ENCODE measurements at regions not wholly inside any gene's neighbourhood (a gene's known extent, or its start where the extent isn't known, plus 50 kb on each side); places are given as distances from the start of the nearest gene placed in this dataset.
A peak's percentile ranks its signal among the peaks of the same experiment; 100 is the strongest.

DNA sequence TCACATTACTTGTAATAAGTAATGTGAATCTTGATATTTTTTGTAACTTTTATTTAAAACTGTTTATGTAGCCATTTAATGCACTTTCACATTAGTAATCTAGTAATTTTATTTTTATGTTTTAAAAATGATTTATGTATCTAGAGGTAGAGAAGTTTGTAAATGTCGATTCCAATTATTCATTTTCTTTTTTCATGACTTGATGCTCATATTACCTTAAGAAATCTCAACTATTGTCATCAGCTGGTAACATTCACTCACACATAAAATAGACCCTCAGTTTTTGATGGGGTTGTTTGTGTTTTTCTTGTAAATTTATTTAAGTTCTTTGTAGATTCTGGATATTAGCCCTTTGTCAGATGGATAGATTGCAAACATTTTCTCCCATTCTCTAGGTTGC lies 351.7 kb upstream of the CDH7 start:
- DNase-seq = no peak

DNA sequence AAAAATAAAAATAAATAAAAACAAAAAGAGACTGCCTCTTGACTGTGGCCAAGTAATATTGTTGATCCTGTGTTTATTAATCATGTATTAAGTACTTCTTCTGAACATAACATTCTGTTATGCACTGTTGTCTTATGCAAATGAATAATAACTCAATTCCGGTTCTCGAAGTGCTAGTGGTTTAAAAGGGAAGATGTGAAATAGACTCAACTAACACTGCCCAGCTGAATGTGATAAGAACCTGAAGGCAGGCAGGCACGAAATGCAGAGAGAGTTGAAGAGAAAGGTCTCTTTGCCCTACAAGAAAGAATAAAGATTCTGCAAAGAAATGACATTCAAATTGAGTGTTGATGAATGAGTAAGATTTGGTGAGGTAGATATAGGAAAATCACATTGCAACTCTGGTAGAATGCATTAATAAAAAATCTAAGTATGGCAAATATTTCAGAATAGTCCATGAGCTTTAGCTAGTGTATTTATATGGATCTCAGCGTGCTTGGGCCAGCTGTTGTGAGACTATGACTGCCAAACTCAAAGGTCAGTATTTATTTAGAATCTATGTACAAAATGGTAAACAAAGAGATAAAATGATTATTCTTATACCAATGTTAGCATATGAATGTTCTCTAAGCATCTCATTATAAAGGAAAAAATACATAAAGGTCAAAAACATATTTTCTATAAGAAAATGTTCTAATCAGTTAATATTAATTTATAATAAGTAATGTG lies 352.3 kb upstream of the CDH7 start:
- DNase-seq = no peak

DNA sequence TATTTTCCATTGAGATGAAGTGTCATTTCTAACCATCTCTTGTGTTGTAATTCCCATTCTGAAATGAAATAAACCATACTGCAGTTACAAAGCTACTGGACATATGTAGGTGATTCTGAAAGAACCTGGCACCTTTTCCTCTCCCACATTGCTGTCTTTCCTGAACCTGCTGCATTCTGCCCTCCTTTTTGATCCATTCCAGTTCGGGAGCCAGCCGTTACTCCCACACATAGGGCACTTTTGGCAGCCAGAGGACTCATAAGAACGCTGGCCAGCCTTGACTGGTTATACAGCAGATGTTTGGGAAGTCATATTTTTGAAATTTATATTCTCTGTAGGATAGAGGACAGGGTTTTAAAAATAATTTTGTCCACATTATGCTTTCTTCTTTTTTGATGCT lies 369.8 kb upstream of the CDH7 start:
- DNase-seq = no peak

DNA sequence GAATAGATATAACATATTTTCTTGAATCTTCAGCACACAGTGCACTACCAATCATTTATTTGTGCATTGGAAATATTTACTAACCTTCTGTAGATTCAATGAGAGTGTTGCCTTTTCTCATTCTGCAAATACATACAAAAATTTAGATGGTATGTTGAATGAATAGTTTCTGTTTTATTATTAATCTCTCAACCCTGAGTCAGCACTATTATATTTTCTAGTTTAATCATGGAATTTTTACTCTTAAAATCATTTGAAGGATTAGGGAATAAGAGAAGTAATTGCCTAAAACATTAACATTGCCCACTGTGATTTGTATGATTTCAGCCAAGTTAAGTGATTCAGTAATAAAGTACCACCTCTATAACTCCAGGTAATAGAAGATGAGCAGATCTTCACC lies 370.2 kb upstream of the CDH7 start:
- DNase-seq = no peak

- no peak for DNase-seq
These were observed 377.9 kb upstream of the CDH7 start for GRCh38 chr18:65372904-65373303.

DNA sequence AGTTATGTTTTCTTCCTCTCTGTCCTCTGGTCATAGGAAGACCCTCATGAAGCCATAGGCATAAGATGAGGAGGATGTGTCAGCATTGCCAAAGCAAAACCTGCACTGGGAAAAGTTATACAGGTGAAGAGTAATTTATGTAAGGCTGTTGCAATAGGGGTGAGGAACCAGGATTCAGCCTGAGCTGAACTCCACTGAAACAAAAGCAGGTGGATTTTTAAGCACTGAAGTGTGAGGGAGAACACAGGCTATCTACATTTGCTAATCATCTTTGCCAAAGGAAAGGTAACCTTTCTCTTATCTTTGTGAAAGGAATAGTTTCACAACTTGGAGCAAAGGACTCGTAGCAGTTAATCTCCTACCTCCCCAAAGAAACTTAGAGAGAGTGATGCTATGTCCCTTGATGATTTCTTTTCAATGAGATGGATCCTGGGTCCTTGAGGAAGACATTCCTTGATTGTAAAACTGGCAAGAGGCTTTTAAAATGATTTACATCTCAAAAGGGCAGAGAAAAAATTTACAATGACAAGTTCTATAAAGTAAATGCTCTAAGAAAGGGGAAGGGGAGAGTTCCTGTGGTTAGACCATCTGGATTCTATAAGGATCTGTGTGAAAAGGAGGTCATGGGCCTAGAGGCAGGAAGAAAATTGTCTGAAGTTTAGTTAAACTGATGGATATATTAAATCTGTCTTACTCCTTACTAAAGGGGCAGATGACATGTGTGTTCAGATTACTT lies 385.4 kb upstream of the CDH7 start:
- no peak for DNase-seq

DNA sequence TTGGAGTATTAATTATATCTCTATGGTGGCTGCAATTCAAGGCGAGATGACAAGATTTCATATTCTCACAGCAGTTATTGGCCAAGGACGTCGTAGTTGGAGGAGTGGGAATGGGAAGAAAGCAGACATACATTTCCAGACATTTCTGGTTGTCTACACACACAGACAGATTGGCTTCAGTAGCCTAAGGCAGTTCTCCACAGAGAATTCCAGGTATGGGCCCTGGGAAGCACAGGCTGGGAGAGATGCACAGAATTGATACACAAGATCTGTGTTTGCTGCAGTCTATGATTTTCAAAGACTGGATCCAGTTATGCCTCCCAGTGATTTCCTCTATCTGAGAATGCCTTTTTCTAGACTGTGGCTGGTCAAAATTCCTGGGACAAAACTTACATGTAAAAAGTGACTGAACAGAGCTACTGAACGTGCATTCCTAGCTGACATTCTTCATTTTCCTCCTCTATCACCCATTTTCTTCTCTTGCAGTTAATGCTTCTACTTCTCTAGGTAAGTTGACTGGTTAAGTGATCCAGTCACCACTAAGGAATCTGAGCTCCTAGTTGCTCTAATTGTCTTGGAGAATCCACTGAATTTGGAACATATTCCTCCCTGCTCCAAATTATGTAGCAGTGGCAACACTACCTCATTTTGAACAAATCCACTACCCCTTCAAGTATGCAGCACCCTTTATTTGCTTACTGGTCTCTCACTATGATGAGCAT lies 386.7 kb upstream of the CDH7 start:
- DNase-seq = no peak

- no peak for DNase-seq
These were observed 387.8 kb upstream of the CDH7 start for GRCh38 chr18:65363011-65363410.

DNA sequence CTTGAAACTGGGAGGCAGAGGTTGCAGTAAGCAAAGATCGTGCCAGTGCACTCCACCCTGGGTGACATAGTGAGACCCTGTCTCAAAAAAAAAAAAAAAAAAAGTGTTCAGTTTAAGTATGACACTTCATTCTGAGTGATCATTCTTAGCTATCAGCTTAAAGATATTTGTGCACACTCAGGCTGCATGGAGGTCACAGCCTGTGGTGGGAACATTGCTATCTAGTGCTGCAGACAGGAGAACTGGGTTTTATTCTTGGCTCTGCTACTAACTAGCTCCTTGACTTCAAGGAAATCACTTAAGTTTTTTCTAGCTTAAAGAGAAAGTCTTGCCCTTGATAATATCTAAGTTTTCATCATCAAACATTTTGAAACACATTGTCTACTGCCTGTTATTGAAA lies 391.3 kb upstream of the CDH7 start:
- DNase-seq = no peak

DNA sequence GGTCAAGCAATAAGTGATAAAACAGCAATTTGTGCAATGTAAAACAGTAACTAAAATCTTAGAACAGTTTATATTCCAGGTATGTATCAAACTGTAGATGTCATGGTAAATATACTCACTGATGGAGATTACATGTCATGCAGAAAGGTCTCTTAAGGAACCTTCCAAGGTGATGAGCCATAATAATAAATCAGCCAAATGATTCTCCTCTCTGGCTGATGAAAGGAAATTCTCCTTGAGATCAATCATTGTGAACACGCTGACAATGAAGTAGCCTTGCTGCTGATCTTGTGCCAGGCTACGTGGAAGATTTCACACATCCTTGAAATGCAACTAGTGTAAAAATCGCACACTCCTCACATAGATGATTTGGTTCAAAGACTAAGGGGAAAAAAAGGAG lies 392.5 kb upstream of the CDH7 start:
- DNase-seq = no peak

- no peak for DNase-seq
These were observed 398.6 kb upstream of the CDH7 start for GRCh38 chr18:65352186-65352585.

- no peak for DNase-seq
These were observed 401.2 kb upstream of the CDH7 start for GRCh38 chr18:65349635-65350034.

DNA sequence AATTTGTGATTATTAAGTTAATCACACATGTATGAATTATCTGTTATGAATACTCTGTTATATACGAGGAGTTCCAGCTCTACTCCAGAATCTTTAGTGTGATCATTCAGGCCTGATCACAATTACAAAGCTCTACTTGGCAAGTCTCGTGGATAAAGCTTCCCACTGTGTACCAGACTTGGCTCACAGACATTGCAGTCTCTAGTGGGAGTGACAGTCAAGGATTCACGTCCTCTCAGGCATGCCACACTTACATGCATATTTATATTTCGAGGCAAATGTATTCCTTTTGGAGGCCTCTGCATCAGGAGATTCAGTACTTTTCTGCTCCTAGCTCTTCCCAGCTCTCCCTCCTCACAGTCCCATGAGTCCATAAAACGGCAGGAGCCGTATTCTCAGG lies 403.4 kb upstream of the CDH7 start:
- no peak for DNase-seq

DNA sequence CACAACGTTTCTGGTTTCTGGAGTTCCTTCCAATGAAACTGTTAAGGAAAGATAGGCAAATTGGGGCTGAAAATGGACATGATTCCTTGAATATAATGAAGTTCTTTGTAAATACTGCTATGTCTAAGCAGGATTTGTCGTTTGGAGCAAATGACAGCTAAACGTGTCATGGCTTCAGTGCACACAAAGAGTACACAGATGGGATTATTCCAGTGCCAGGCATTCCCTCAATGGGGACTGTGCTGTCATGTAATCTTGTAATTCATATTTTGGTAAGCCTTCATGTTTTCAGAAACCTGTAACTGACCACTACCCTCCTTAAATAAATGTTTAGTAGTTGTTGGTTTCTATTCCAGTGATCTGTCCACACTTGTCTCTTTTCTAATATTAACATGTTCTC lies 404.7 kb upstream of the CDH7 start:
- no peak for DNase-seq

- no peak for DNase-seq
These were observed 407.2 kb upstream of the CDH7 start for GRCh38 chr18:65343571-65343970.

DNA sequence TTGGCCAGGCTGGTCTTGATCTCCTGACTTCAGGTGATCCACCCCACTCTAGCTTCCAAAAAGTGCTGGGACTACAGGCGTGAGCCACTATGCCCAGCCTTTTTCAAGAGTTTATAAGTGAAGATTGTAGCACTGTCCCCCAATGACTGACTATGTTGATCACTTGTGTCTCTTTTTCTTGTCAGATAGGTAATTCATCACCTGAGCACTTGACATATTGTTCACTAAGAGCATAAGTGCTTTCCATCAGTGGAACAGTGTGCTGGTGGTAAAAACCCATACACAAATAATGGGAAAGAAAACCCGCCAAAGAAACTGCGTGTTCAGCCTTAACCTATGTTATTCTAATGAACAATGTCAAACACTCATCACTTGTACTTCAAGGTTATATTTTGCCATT lies 414.4 kb upstream of the CDH7 start:
- DNase-seq = peak; percentile 29

DNA sequence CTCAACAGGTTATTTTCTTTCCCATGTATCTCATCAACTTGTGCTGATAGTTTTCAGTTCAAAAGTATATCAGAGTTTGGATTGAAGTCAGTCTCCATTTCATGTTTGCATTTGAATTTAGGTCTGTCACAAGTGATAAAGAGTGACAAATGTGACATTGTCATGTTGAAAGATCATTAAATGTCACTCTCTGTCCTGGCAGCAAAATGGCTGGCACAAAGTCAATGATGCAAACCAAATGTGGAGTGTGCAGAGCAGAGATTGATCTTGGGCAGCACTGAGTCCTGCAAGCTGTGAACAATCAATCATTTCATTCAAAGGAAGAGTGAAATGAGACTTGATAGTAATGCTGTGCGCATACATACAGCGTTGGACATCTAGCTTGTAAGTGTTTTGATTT lies 421.8 kb upstream of the CDH7 start:
- no peak for DNase-seq

DNA sequence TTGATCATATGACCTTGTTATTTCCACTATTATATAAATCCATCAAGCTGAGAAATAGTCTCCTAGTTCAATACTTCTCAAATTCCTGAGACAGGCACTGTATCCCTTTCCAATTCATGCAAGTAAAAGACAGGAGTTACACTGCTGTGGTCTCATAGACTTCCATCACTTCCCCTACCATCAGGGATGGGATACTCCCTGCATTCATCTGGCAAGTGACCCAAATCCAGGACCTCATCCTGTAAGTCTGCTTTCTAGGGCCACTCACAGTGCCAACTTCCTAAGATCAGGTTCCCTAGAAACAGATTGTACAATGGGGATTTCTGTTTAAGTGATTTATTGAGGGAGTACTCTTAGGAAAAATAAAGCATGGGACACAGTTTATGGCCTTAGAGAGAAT lies 424.0 kb upstream of the CDH7 start:
- DNase-seq = no peak

GRCh38 chr18:65322895-65323294 lies 427.9 kb upstream of the CDH7 start:
- DNase-seq = no peak

- DNase-seq = no peak
These were observed 452.4 kb upstream of the CDH7 start for GRCh38 chr18:65298422-65298821.

GRCh38 chr18:65288908-65289307 lies 461.9 kb upstream of the CDH7 start:
- DNase-seq = no peak

GRCh38 chr18:65287652-65288051 lies 463.2 kb upstream of the CDH7 start:
- peak; percentile 55 for DNase-seq

DNA sequence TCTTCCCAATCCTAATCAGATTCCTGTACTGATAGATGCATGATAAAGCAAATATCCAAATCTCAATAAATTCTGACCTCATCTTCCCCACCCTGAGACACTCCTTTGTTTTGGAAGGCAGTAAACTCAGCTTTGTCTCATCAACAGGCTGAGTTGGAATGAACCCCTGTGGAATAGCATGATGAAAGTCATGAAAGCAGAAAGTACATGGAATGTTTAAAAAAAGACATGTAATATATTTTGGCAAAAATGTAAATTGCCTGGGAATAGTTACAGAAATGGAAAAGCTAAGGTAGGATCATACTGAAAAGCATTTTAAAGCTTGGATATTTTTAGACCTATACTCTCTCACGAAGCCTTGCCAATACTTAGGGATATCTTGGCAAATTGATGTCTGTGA lies 468.7 kb upstream of the CDH7 start:
- no peak for DNase-seq

GRCh38 chr18:65279668-65280305 lies 471.0 kb upstream of the CDH7 start:
- no peak for DNase-seq
